ENCODE measurements at regions not wholly inside any gene's neighbourhood (a gene's known extent, or its start where the extent isn't known, plus 50 kb on each side); places are given as distances from the start of the nearest gene placed in this dataset.

DNA sequence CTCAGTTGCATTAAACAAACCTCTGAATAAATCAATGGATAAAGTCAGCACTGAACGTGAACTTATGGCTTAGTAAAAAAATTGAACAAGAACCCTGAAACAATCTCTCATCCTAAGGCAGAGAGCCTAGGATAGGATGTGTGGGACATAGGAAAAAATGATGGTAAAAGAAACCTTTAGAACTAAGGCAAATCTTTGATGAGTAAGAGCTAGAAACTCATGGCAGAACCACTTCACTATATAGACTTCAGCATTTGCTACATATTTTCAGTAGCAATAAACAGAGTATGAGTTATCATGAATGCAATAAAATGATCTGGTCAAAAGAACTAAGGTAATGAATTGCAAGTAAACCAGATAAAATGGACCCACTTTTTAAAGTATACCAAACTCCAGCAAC lies 725.8 kb upstream of the DPPA4 start:
- TF ChIP-seq, protein P1, sequence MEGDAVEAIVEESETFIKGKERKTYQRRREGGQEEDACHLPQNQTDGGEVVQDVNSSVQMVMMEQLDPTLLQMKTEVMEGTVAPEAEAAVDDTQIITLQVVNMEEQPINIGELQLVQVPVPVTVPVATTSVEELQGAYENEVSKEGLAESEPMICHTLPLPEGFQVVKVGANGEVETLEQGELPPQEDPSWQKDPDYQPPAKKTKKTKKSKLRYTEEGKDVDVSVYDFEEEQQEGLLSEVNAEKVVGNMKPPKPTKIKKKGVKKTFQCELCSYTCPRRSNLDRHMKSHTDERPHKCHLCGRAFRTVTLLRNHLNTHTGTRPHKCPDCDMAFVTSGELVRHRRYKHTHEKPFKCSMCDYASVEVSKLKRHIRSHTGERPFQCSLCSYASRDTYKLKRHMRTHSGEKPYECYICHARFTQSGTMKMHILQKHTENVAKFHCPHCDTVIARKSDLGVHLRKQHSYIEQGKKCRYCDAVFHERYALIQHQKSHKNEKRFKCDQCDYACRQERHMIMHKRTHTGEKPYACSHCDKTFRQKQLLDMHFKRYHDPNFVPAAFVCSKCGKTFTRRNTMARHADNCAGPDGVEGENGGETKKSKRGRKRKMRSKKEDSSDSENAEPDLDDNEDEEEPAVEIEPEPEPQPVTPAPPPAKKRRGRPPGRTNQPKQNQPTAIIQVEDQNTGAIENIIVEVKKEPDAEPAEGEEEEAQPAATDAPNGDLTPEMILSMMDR (conservative IDR thresholded peaks at IDR 0.05; ENCODE audit: low read depth, low read length), result no peak
- no peak for TF ChIP-seq EZH2 (IDR thresholded peaks at IDR 0.05; ENCODE audit: borderline replicate concordance, low read depth, low read length, poor library complexity, severe bottlenecking)

Data from A673 (cell line).